Stimulated activated naive CD4-positive, alpha-beta T cell (primary cell): ENCODE measurements at regions not wholly inside any gene's neighbourhood (a gene's known extent, or its start where the extent isn't known, plus 50 kb on each side); places are given as distances from the start of the nearest gene placed in this dataset.
"Not testable (repeated sequence)": the region's sequence is repeated elsewhere in the genome, so short reads cannot be mapped to it uniquely, and the experiment has no call there.

Experiments
- DNase-seq, 6 experiments: peaks; one replicate each; lab custom pipeline; 2025; lab: John Stamatoyannopoulos, UW

DNA sequence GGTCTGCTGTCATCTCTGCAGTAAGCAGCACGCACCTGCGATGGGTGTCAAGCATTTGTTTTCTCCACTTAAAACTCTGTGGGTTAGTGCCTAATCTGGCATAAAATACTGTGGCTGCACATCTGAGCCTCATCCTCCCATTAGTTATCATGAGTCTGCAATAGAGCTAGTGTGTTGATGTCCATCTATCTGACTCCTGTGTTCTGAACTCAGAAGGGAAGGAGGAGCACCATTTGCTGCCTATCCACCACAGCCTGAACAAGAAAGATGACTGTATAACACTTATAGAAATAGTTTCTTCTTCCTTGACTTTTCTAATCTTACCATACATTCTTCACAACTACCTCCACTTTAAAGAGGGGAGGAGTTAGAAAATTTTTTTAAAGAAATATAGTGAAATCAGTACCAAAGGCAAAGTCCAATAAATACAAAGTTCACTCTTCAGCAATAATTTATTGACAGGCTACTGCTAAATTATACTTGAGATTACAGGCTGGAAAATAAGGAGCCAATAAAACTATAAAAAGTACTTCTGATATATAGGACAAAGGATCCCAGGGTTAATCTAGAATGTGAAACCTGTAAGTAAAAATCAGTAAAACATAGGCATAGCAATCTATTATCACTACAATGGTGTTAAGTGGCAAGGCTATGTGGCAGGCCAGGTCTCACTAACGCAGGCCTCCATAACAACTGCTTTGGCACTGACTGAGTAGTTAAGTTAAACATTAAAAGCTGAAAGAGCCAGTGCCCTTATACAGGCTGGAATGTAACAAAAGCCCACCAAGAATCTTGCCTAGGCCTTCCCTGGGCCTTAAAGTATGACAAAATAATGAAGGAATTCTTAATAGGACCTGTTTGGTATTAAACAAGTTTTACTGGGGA, 70.2 kb downstream of the LGALS9C start:
- not testable (repeated sequence) for DNase-seq

GRCh38 chr17:18557086-18557485, 80.5 kb downstream of the LGALS9C start:
- not testable (repeated sequence) for DNase-seq

- DNase-seq: peak in 4 of 6 experiments; percentile 0 to 68 (median 29)
Measured at GRCh38 chr17:18563381-18564098, 80.7 kb downstream of the TBC1D28 start.

- DNase-seq: peak; percentile 7 to 68 (median 28)
Measured at GRCh38 chr17:18564099-18564448, 80.1 kb downstream of the TBC1D28 start.

DNA sequence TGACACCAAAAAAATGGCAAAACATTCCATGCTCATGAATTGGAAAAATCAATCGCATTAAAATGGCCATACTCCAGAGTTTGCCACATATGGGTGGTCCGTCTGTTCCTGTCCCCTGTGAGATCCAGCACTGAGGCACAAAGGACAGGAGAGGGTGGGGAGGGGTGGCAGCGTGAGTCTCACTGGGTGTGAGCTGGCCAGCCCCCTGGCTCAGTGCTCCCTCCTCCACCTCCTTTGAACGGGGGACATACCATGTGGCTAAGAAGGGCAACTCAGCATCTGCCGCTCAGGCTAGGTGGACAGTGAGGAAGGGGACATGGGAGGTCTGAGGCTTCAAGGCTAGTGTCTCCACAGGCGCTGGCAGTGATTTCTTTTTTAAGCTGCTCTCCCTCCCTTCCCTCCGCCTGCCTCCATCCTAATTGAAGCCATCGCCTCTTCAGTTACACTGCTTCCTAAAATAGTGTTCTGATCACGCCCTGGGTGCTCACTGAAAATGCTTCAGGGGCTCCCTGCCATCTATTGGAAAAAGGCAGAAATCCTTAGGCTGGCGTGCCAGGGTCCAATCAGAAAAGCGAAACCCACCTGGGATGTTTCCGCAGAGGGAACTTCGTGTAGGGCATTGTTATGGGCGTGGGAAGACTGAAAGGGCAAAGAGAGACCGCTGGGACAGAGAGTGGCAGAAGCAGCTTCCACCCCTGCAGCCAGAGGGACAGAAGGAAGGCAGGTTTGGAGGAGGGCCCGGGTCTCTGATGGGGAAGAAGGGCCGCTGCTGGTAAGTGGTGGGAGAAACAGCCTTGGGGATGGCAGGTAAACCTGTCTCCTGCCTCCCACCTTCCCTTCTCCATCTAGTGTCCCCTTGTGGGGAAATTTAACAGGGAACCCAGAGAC, 75.8 kb downstream of the TBC1D28 start:
- DNase-seq: not testable (repeated sequence)

DNA sequence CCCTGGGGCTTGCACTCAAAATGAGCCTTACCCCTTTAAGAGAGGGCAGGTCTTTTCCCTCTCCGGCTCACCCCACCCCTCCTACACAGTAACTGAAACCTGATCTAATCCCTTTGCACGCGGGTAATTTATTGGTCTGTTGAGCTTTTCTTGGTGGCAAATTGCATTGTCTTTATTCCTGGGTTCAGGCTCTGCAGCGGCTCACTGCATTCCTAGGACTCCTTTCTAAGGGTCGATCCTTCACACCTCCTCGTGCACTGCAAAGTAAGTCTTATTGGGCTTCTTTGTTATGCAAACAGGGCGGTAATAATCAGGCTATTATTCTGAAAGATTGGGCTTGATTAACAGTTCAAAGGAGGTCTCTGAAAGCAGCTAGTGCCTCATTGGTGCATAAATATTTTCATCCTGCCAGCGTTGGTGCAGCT, 74.7 kb downstream of the TBC1D28 start:
- DNase-seq: not testable (repeated sequence)

- DNase-seq: not testable (repeated sequence)
Measured at GRCh38 chr17:18572536-18572935, 71.7 kb downstream of the TBC1D28 start.

- not testable (repeated sequence) for DNase-seq
Measured at GRCh38 chr17:18574137-18574536, 70.1 kb downstream of the TBC1D28 start.
